Muscle layer of duodenum (tissue), 2 donors: ENCODE measurements at regions not wholly inside any gene's neighbourhood (a gene's known extent, or its start where the extent isn't known, plus 50 kb on each side); places are given as distances from the start of the nearest gene placed in this dataset.

ENCODE experiments used
- H3K27ac ChIP-seq: one replicate; pipeline ENCODE4 v1.7.0; 2013; ENCODE audit warnings: mild to moderate bottlenecking, low read length
- H3K27me3 ChIP-seq: one replicate; pipeline ENCODE4 v1.7.0; 2013; ENCODE audit warnings: low read depth, mild to moderate bottlenecking, control low read depth, low read length
- H3K36me3 ChIP-seq, 2 donors: one replicate each; pipeline ENCODE4 v1.7.0; 2013; ENCODE audit warnings: low read length in 2 of 2, control low read depth in 1 of 2, mild to moderate bottlenecking in 1 of 2; ENCODE audit not compliant: insufficient read depth in 2 of 2, control insufficient read depth in 1 of 2
- H3K4me1 ChIP-seq, 2 donors: one replicate each; pipeline ENCODE4 v1.7.0; 2013; ENCODE audit warnings: low read length in 2 of 2, mild to moderate bottlenecking in 2 of 2, control low read depth in 1 of 2, moderate library complexity in 1 of 2; ENCODE audit not compliant: insufficient read depth in 2 of 2, control insufficient read depth in 1 of 2
- H3K4me3 ChIP-seq, 2 donors: one replicate each; pipeline ENCODE4 v1.7.0; 2013; ENCODE audit warnings: low read length in 2 of 2, low read depth in 1 of 2, mild to moderate bottlenecking in 1 of 2
- H3K9me3 ChIP-seq, 2 donors: one replicate each; pipeline ENCODE4 v1.7.0; 2013; ENCODE audit warnings: low read length in 2 of 2, control low read depth in 1 of 2, mild to moderate bottlenecking in 1 of 2; ENCODE audit not compliant: control insufficient read depth in 1 of 2
- donor health status: healthy.

- Histone ChIP-seq H3K4me3 (no peak overlapping the region), H3K27me3 (no peaks in the 10 kb centered on the region), H3K9me3 (no peaks in the 10 kb centered on the region), H3K27ac (no peak overlapping the region), H3K4me1 (no peaks in the 10 kb centered on the region), H3K36me3 (no peaks in the 10 kb centered on the region)
These were observed 529.8 kb upstream of the VRK2 start for GRCh38 chr2:57516698-57517340.

GRCh38 chr2:57523304-57523703, 523.3 kb upstream of the VRK2 start:
- Histone ChIP-seq H3K36me3 (no peaks in the 10 kb centered on the region), H3K9me3 (peaks cover 0 to 3% of the 10 kb centered on the region in 2 donors), H3K4me1 (no peaks in the 10 kb centered on the region), H3K4me3 (no peak overlapping the region), H3K27me3 (no peaks in the 10 kb centered on the region), H3K27ac (no peak overlapping the region)

GRCh38 chr2:57527685-57528084, 518.9 kb upstream of the VRK2 start:
- H3K36me3 ChIP-seq = no peaks in the 10 kb centered on the region

GRCh38 chr2:57528499-57528898, 518.1 kb upstream of the VRK2 start:
- Histone ChIP-seq H3K4me1 (no peaks in the 10 kb centered on the region), H3K4me3 (no peak overlapping the region), H3K27ac (no peak overlapping the region)

More at GRCh38 chr2:57527685-57528084, 518.9 kb upstream of the VRK2 start:
- Histone ChIP-seq H3K4me3 (no peak overlapping the region), H3K4me1 (no peaks in the 10 kb centered on the region), H3K9me3 (peaks cover 0 to 3% of the 10 kb centered on the region in 2 donors), H3K27ac (no peak overlapping the region), H3K27me3 (no peaks in the 10 kb centered on the region)

GRCh38 chr2:57534358-57534757, 512.2 kb upstream of the VRK2 start:
- no peak overlapping the region for H3K4me3 ChIP-seq
- no peaks in the 10 kb centered on the region for H3K9me3 ChIP-seq
- no peaks in the 10 kb centered on the region for H3K27me3 ChIP-seq
- no peak overlapping the region for H3K27ac ChIP-seq
- no peaks in the 10 kb centered on the region for H3K4me1 ChIP-seq
- H3K36me3 ChIP-seq = no peaks in the 10 kb centered on the region

More at GRCh38 chr2:57528499-57528898, 518.1 kb upstream of the VRK2 start:
- Histone ChIP-seq H3K27me3 (no peaks in the 10 kb centered on the region), H3K9me3 (peaks cover 0 to 3% of the 10 kb centered on the region in 2 donors), H3K36me3 (no peaks in the 10 kb centered on the region)

GRCh38 chr2:57536535-57537231, 509.9 kb upstream of the VRK2 start:
- Histone ChIP-seq H3K9me3 (no peaks in the 10 kb centered on the region), H3K4me1 (no peaks in the 10 kb centered on the region)

GRCh38 chr2:57539761-57540160, 506.8 kb upstream of the VRK2 start:
- Histone ChIP-seq H3K36me3 (no peaks in the 10 kb centered on the region), H3K4me3 (no peak overlapping the region), H3K4me1 (no peaks in the 10 kb centered on the region), H3K9me3 (no peaks in the 10 kb centered on the region), H3K27ac (no peak overlapping the region), H3K27me3 (no peaks in the 10 kb centered on the region)

More at GRCh38 chr2:57536535-57537231, 509.9 kb upstream of the VRK2 start:
- H3K36me3 ChIP-seq = no peaks in the 10 kb centered on the region
- no peak overlapping the region for H3K4me3 ChIP-seq
- H3K27me3 ChIP-seq = no peaks in the 10 kb centered on the region
- no peak overlapping the region for H3K27ac ChIP-seq

GRCh38 chr2:57542081-57542480, 504.5 kb upstream of the VRK2 start:
- no peak overlapping the region for H3K4me3 ChIP-seq
- no peaks in the 10 kb centered on the region for H3K27me3 ChIP-seq
- H3K36me3 ChIP-seq = no peaks in the 10 kb centered on the region
- no peaks in the 10 kb centered on the region for H3K4me1 ChIP-seq
- H3K27ac ChIP-seq = no peak overlapping the region
- no peaks in the 10 kb centered on the region for H3K9me3 ChIP-seq

- Histone ChIP-seq H3K9me3 (no peaks in the 10 kb centered on the region), H3K4me3 (no peak overlapping the region), H3K27ac (no peak overlapping the region), H3K4me1 (no peaks in the 10 kb centered on the region), H3K36me3 (no peaks in the 10 kb centered on the region), H3K27me3 (no peaks in the 10 kb centered on the region)
These were observed 503.4 kb upstream of the VRK2 start for GRCh38 chr2:57543211-57543610.

GRCh38 chr2:57544624-57545023, 502.0 kb upstream of the VRK2 start:
- Histone ChIP-seq H3K4me1 (no peaks in the 10 kb centered on the region), H3K9me3 (no peaks in the 10 kb centered on the region), H3K27me3 (no peaks in the 10 kb centered on the region), H3K4me3 (no peak overlapping the region), H3K27ac (no peak overlapping the region), H3K36me3 (no peaks in the 10 kb centered on the region)

GRCh38 chr2:57546478-57546877, 500.1 kb upstream of the VRK2 start:
- peaks cover 0 to 11% of the 10 kb centered on the region in 2 donors for H3K9me3 ChIP-seq
- no peaks in the 10 kb centered on the region for H3K27me3 ChIP-seq
- no peak overlapping the region for H3K27ac ChIP-seq
- no peaks in the 10 kb centered on the region for H3K4me1 ChIP-seq
- no peaks in the 10 kb centered on the region for H3K36me3 ChIP-seq
- H3K4me3 ChIP-seq = no peak overlapping the region
